ENCODE measurements at regions not wholly inside any gene's neighbourhood (a gene's known extent, or its start where the extent isn't known, plus 50 kb on each side); places are given as distances from the start of the nearest gene placed in this dataset.

GRCh38 chr11:119885067-119885466 lies 156.1 kb upstream of the NECTIN1 start:
- Histone ChIP-seq H3K27me3 (ENCODE audit: insufficient read depth, low read length) (peaks cover 52% of the 10 kb centered on the region), H3K79me2 (ENCODE audit: control insufficient read depth, insufficient read depth, low read length, unreplicated experiment) (no peaks in the 10 kb centered on the region), H3K4me3 (ENCODE audit: low read depth, low read length) (no peak overlapping the region), H2AFZ (ENCODE audit: low read length, unreplicated experiment) (no peak overlapping the region), H3K36me3 (ENCODE audit: insufficient read depth, low read length) (no peaks in the 10 kb centered on the region), H3K4me1 (ENCODE audit: control insufficient read depth, insufficient read depth, low read length, unreplicated experiment) (no peaks in the 10 kb centered on the region), H3K27ac (ENCODE audit: low read depth, low read length) (no peak overlapping the region)

GRCh38 chr11:119882316-119882715 lies 153.3 kb upstream of the NECTIN1 start:
- Histone ChIP-seq H3K27ac (ENCODE audit: low read depth, low read length) (no peak overlapping the region), H3K4me3 (ENCODE audit: low read depth, low read length) (no peak overlapping the region), H3K79me2 (ENCODE audit: control insufficient read depth, insufficient read depth, low read length, unreplicated experiment) (no peaks in the 10 kb centered on the region), H2AFZ (ENCODE audit: low read length, unreplicated experiment) (no peak overlapping the region), H3K27me3 (ENCODE audit: insufficient read depth, low read length) (peaks cover 70% of the 10 kb centered on the region), H3K36me3 (ENCODE audit: insufficient read depth, low read length) (no peaks in the 10 kb centered on the region), H3K4me1 (ENCODE audit: control insufficient read depth, insufficient read depth, low read length, unreplicated experiment) (no peaks in the 10 kb centered on the region)

- peaks cover 76% of the 10 kb centered on the region for H3K27me3 ChIP-seq (ENCODE audit: insufficient read depth, low read length)
These were observed 151.9 kb upstream of the NECTIN1 start for GRCh38 chr11:119880873-119881272.

GRCh38 chr11:119880143-119880542 lies 151.1 kb upstream of the NECTIN1 start:
- Histone ChIP-seq H2AFZ (ENCODE audit: low read length, unreplicated experiment) (no peak overlapping the region), H3K36me3 (ENCODE audit: insufficient read depth, low read length) (no peaks in the 10 kb centered on the region), H3K4me1 (ENCODE audit: control insufficient read depth, insufficient read depth, low read length, unreplicated experiment) (no peaks in the 10 kb centered on the region), H3K27me3 (ENCODE audit: insufficient read depth, low read length) (peaks cover 80% of the 10 kb centered on the region), H3K79me2 (ENCODE audit: control insufficient read depth, insufficient read depth, low read length, unreplicated experiment) (no peaks in the 10 kb centered on the region), H3K4me3 (ENCODE audit: low read depth, low read length) (no peak overlapping the region), H3K27ac (ENCODE audit: low read depth, low read length) (no peak overlapping the region)

More at GRCh38 chr11:119880873-119881272, 151.9 kb upstream of the NECTIN1 start:
- H3K79me2 ChIP-seq (ENCODE audit: control insufficient read depth, insufficient read depth, low read length, unreplicated experiment) = no peaks in the 10 kb centered on the region
- H3K27ac ChIP-seq (ENCODE audit: low read depth, low read length) = no peak overlapping the region
- H3K4me1 ChIP-seq (ENCODE audit: control insufficient read depth, insufficient read depth, low read length, unreplicated experiment) = no peaks in the 10 kb centered on the region
- no peak overlapping the region for H2AFZ ChIP-seq (ENCODE audit: low read length, unreplicated experiment)
- no peaks in the 10 kb centered on the region for H3K36me3 ChIP-seq (ENCODE audit: insufficient read depth, low read length)
- H3K4me3 ChIP-seq (ENCODE audit: low read depth, low read length) = no peak overlapping the region

GRCh38 chr11:119878990-119879389 lies 150.0 kb upstream of the NECTIN1 start:
- Histone ChIP-seq H3K27me3 (ENCODE audit: insufficient read depth, low read length) (peaks cover 81% of the 10 kb centered on the region), H3K4me3 (ENCODE audit: low read depth, low read length) (no peak overlapping the region), H3K79me2 (ENCODE audit: control insufficient read depth, insufficient read depth, low read length, unreplicated experiment) (no peaks in the 10 kb centered on the region), H3K27ac (ENCODE audit: low read depth, low read length) (no peak overlapping the region), H2AFZ (ENCODE audit: low read length, unreplicated experiment) (no peak overlapping the region), H3K4me1 (ENCODE audit: control insufficient read depth, insufficient read depth, low read length, unreplicated experiment) (no peaks in the 10 kb centered on the region), H3K36me3 (ENCODE audit: insufficient read depth, low read length) (no peaks in the 10 kb centered on the region)

- Histone ChIP-seq H3K27me3 (ENCODE audit: insufficient read depth, low read length) (peaks cover 81% of the 10 kb centered on the region), H3K27ac (ENCODE audit: low read depth, low read length) (no peak overlapping the region), H3K4me1 (ENCODE audit: control insufficient read depth, insufficient read depth, low read length, unreplicated experiment) (no peaks in the 10 kb centered on the region), H3K79me2 (ENCODE audit: control insufficient read depth, insufficient read depth, low read length, unreplicated experiment) (no peaks in the 10 kb centered on the region), H3K36me3 (ENCODE audit: insufficient read depth, low read length) (no peaks in the 10 kb centered on the region), H3K4me3 (ENCODE audit: low read depth, low read length) (no peak overlapping the region), H2AFZ (ENCODE audit: low read length, unreplicated experiment) (no peak overlapping the region)
These were observed 147.8 kb upstream of the NECTIN1 start for GRCh38 chr11:119876841-119877240.

- H3K4me3 ChIP-seq (ENCODE audit: low read depth, low read length) = no peak overlapping the region
- no peak overlapping the region for H3K27ac ChIP-seq (ENCODE audit: low read depth, low read length)
- H3K4me1 ChIP-seq (ENCODE audit: control insufficient read depth, insufficient read depth, low read length, unreplicated experiment) = no peaks in the 10 kb centered on the region
- peaks cover 82% of the 10 kb centered on the region for H3K27me3 ChIP-seq (ENCODE audit: insufficient read depth, low read length)
- H3K79me2 ChIP-seq (ENCODE audit: control insufficient read depth, insufficient read depth, low read length, unreplicated experiment) = no peaks in the 10 kb centered on the region
- no peak overlapping the region for H2AFZ ChIP-seq (ENCODE audit: low read length, unreplicated experiment)
- H3K36me3 ChIP-seq (ENCODE audit: insufficient read depth, low read length) = no peaks in the 10 kb centered on the region
These were observed 147.0 kb upstream of the NECTIN1 start for GRCh38 chr11:119875841-119876600.

- no peaks in the 10 kb centered on the region for H3K4me1 ChIP-seq (ENCODE audit: control insufficient read depth, insufficient read depth, low read length, unreplicated experiment)
- no peak overlapping the region for H3K27ac ChIP-seq (ENCODE audit: low read depth, low read length)
- H3K36me3 ChIP-seq (ENCODE audit: insufficient read depth, low read length) = no peaks in the 10 kb centered on the region
- peaks cover 82% of the 10 kb centered on the region for H3K27me3 ChIP-seq (ENCODE audit: insufficient read depth, low read length)
- no peak overlapping the region for H2AFZ ChIP-seq (ENCODE audit: low read length, unreplicated experiment)
- H3K79me2 ChIP-seq (ENCODE audit: control insufficient read depth, insufficient read depth, low read length, unreplicated experiment) = no peaks in the 10 kb centered on the region
- H3K4me3 ChIP-seq (ENCODE audit: low read depth, low read length) = no peak overlapping the region
These were observed 145.7 kb upstream of the NECTIN1 start for GRCh38 chr11:119874660-119875238.

- H3K79me2 ChIP-seq (ENCODE audit: control insufficient read depth, insufficient read depth, low read length, unreplicated experiment) = no peaks in the 10 kb centered on the region
- no peak overlapping the region for H3K4me3 ChIP-seq (ENCODE audit: low read depth, low read length)
- H3K27ac ChIP-seq (ENCODE audit: low read depth, low read length) = no peak overlapping the region
- peaks cover 82% of the 10 kb centered on the region for H3K27me3 ChIP-seq (ENCODE audit: insufficient read depth, low read length)
- no peak overlapping the region for H2AFZ ChIP-seq (ENCODE audit: low read length, unreplicated experiment)
- H3K4me1 ChIP-seq (ENCODE audit: control insufficient read depth, insufficient read depth, low read length, unreplicated experiment) = no peaks in the 10 kb centered on the region
- H3K36me3 ChIP-seq (ENCODE audit: insufficient read depth, low read length) = no peaks in the 10 kb centered on the region
These were observed 144.9 kb upstream of the NECTIN1 start for GRCh38 chr11:119873761-119874421.

- H3K4me1 ChIP-seq (ENCODE audit: control insufficient read depth, insufficient read depth, low read length, unreplicated experiment) = no peaks in the 10 kb centered on the region
- peaks cover 86% of the 10 kb centered on the region for H3K27me3 ChIP-seq (ENCODE audit: insufficient read depth, low read length)
- no peak overlapping the region for H3K4me3 ChIP-seq (ENCODE audit: low read depth, low read length)
- no peak overlapping the region for H2AFZ ChIP-seq (ENCODE audit: low read length, unreplicated experiment)
- no peak overlapping the region for H3K27ac ChIP-seq (ENCODE audit: low read depth, low read length)
- H3K36me3 ChIP-seq (ENCODE audit: insufficient read depth, low read length) = no peaks in the 10 kb centered on the region
- H3K79me2 ChIP-seq (ENCODE audit: control insufficient read depth, insufficient read depth, low read length, unreplicated experiment) = no peaks in the 10 kb centered on the region
These were observed 143.8 kb upstream of the NECTIN1 start for GRCh38 chr11:119872611-119873310.

Data from ACC112 (cell line).